DMS114 treated with DMSO at 0.1 percent for 48 hours (cell line): ENCODE measurements at regions not wholly inside any gene's neighbourhood (a gene's known extent, or its start where the extent isn't known, plus 50 kb on each side); places are given as distances from the start of the nearest gene placed in this dataset.

Source experiments
- DNase-seq: peaks from one replicate; lab custom pipeline; 2025; ENCODE audit not compliant: unreplicated experiment; lab: John Stamatoyannopoulos, UW

GRCh38 chr18:2396162-2396505, 175.2 kb downstream of the METTL4 start:
- no peak for DNase-seq

GRCh38 chr18:2400701-2401196, 170.6 kb downstream of the METTL4 start:
- DNase-seq = no peak

GRCh38 chr18:2402084-2402483, 169.2 kb downstream of the METTL4 start:
- no peak for DNase-seq

GRCh38 chr18:2406544-2406943, 164.8 kb downstream of the METTL4 start:
- DNase-seq = no peak

GRCh38 chr18:2407961-2408360, 163.3 kb downstream of the METTL4 start:
- no peak for DNase-seq

- no peak for DNase-seq
Observed at GRCh38 chr18:2409906-2410305, 161.4 kb downstream of the METTL4 start.

GRCh38 chr18:2410688-2411087, 160.6 kb downstream of the METTL4 start:
- DNase-seq = no peak

GRCh38 chr18:2411381-2411960, 159.8 kb downstream of the METTL4 start:
- no peak for DNase-seq

- DNase-seq = no peak
Observed at GRCh38 chr18:2412281-2412680, 159.0 kb downstream of the METTL4 start.

GRCh38 chr18:2412996-2413751, 158.1 kb downstream of the METTL4 start:
- DNase-seq = no peak

- no peak for DNase-seq
Observed at GRCh38 chr18:2414235-2414634, 157.1 kb downstream of the METTL4 start.

- no peak for DNase-seq
Observed at GRCh38 chr18:2415656-2416055, 155.6 kb downstream of the METTL4 start.

- no peak for DNase-seq
Observed at GRCh38 chr18:2417861-2418610, 153.3 kb downstream of the METTL4 start.

GRCh38 chr18:2420367-2420766, 150.9 kb downstream of the METTL4 start:
- no peak for DNase-seq

- DNase-seq = no peak
Observed at GRCh38 chr18:2423761-2424160, 147.5 kb downstream of the METTL4 start.

- no peak for DNase-seq
Observed at GRCh38 chr18:2424420-2424819, 146.9 kb downstream of the METTL4 start.

GRCh38 chr18:2425426-2426317, 145.6 kb downstream of the METTL4 start:
- no peak for DNase-seq

- DNase-seq = no peak
Observed at GRCh38 chr18:2430191-2430590, 141.1 kb downstream of the METTL4 start.

GRCh38 chr18:2431806-2432205, 139.5 kb downstream of the METTL4 start:
- DNase-seq = no peak

- DNase-seq = no peak
Observed at GRCh38 chr18:2433366-2433765, 137.9 kb downstream of the METTL4 start.

- DNase-seq = no peak
Observed at GRCh38 chr18:2441544-2441943, 129.8 kb downstream of the METTL4 start.
